Liver (tissue), 8 donors: ENCODE measurements at regions not wholly inside any gene's neighbourhood (a gene's known extent, or its start where the extent isn't known, plus 50 kb on each side); places are given as distances from the start of the nearest gene placed in this dataset.

ENCODE experiments used
- DNase-seq: peaks from one replicate; pipeline ENCODE4 v3.0.0-alpha.2; 2017; ENCODE audit warnings: low spot score
- H3K27ac ChIP-seq, 2 donors: one replicate each; pipeline ENCODE4 v1.7.0; 2013; ENCODE audit warnings: inconsistent platforms in 2 of 2, low read length in 2 of 2, control low read depth in 1 of 2, low read depth in 1 of 2, mild to moderate bottlenecking in 1 of 2
- H3K27me3 ChIP-seq, 4 donors: one replicate each; pipeline versions ENCODE4 v1.6.1 to v1.7.0; 2013; ENCODE audit warnings: low read length in 3 of 4, inconsistent platforms in 1 of 4, mild to moderate bottlenecking in 1 of 4, moderate library complexity in 1 of 4; ENCODE audit not compliant: control insufficient read depth in 4 of 4, insufficient read depth in 4 of 4
- H3K36me3 ChIP-seq, 4 donors: one replicate each; pipeline versions ENCODE4 v1.6.1 to v1.7.0; 2013; ENCODE audit warnings: low read length in 3 of 4, mild to moderate bottlenecking in 3 of 4, low read depth in 1 of 4, moderate library complexity in 1 of 4; ENCODE audit not compliant: control insufficient read depth in 4 of 4, insufficient read depth in 3 of 4
- H3K4me1 ChIP-seq, 4 donors: one replicate each; pipeline versions ENCODE4 v1.6.1 to v1.7.0; 2013; ENCODE audit warnings: low read length in 3 of 4, mild to moderate bottlenecking in 3 of 4, moderate library complexity in 1 of 4; ENCODE audit not compliant: control insufficient read depth in 4 of 4, insufficient read depth in 4 of 4
- H3K4me3 ChIP-seq, 3 donors: one replicate each; pipeline versions ENCODE4 v1.6.1 to v1.7.0; 2013; ENCODE audit warnings: low read length in 3 of 3, control low read depth in 1 of 3, low read depth in 1 of 3, mild to moderate bottlenecking in 1 of 3
- H3K9ac ChIP-seq, 2 donors: one replicate each; pipeline ENCODE4 v1.7.0; 2013; ENCODE audit warnings: low read length in 2 of 2, mild to moderate bottlenecking in 2 of 2, moderate library complexity in 2 of 2, control low read depth in 1 of 2, low read depth in 1 of 2
- H3K9me3 ChIP-seq, 4 donors: one replicate each; pipeline versions ENCODE4 v1.6.1 to v1.7.0; 2013; ENCODE audit warnings: low read length in 3 of 4; ENCODE audit not compliant: control insufficient read depth in 4 of 4
- EGR1 ChIP-seq, 2 donors: IDR thresholded peaks; 2 replicates each; pipeline ENCODE4 v1.6.1; 2016 to 2018; ENCODE audit warnings: antibody characterized with exemption in 2 of 2, low read depth in 2 of 2
- FOXA1 ChIP-seq: IDR thresholded peaks from 2 replicates; pipeline ENCODE4 v1.6.1; 2016; ENCODE audit warnings: antibody characterized with exemption
- FOXA2 ChIP-seq: IDR thresholded peaks from 2 replicates; pipeline ENCODE4 v1.6.1; 2016; ENCODE audit warnings: antibody characterized with exemption
- GABPA ChIP-seq, 2 donors: IDR thresholded peaks in 1 of 2; conservative IDR thresholded peaks in 1 of 2; 2 replicates each; pipeline ENCODE4 v1.6.1; 2016; ENCODE audit warnings: antibody characterized with exemption in 2 of 2, mild to moderate bottlenecking in 1 of 2, moderate library complexity in 1 of 2
- HNF4A ChIP-seq, 2 donors: conservative IDR thresholded peaks; 2 replicates each; pipeline ENCODE4 v1.6.1; 2016; ENCODE audit warnings: antibody characterized with exemption in 2 of 2, mild to moderate bottlenecking in 2 of 2
- HNF4G ChIP-seq: IDR thresholded peaks from 2 replicates; pipeline ENCODE4 v1.6.1; 2016; ENCODE audit warnings: antibody characterized with exemption
- JUND ChIP-seq, 2 donors: IDR thresholded peaks; 2 replicates each; pipeline ENCODE4 v1.6.1; 2016; ENCODE audit warnings: antibody characterized with exemption in 2 of 2
- NR2F2 ChIP-seq: IDR thresholded peaks from 2 replicates; pipeline ENCODE4 v1.6.1; 2016; ENCODE audit warnings: antibody characterized with exemption
- RAD21 ChIP-seq, 2 donors: IDR thresholded peaks; 2 replicates each; pipeline ENCODE4 v1.6.1; 2016; ENCODE audit warnings: antibody characterized with exemption in 2 of 2, mild to moderate bottlenecking in 2 of 2
- RXRA ChIP-seq, 2 donors: IDR thresholded peaks; 2 replicates each; pipeline ENCODE4 v1.6.1; 2017 to 2018; ENCODE audit warnings: antibody characterized with exemption in 2 of 2, mild to moderate bottlenecking in 1 of 2
- SP1 ChIP-seq: IDR thresholded peaks from 2 replicates; pipeline ENCODE4 v1.6.1; 2018; ENCODE audit warnings: antibody characterized with exemption, mild to moderate bottlenecking
- TAF1 ChIP-seq: conservative IDR thresholded peaks from 2 replicates; pipeline ENCODE4 v1.6.1; 2016; ENCODE audit warnings: antibody characterized with exemption, mild to moderate bottlenecking
- YY1 ChIP-seq: IDR thresholded peaks from 2 replicates; pipeline ENCODE4 v1.6.1; 2016; ENCODE audit warnings: antibody characterized with exemption, mild to moderate bottlenecking
- WGBS: extraction: QIAGEN DNeasy Blood & Tissue Kit; methylation state at CpG from one replicate; pipeline ENCODE4 v1.1.7; 2013; 5-methylcytosine and 5-hydroxymethylcytosine counted together
- TF ChIP-seq, protein P1 (sequence below): IDR thresholded peaks from 2 replicates; pipeline ENCODE4 v1.6.1; 2016; ENCODE audit warnings: antibody characterized with exemption
- TF ChIP-seq, protein P2 (sequence below): fragments of 150-350 bp; IDR thresholded peaks from 2 replicates; pipeline ENCODE4 v1.5.1; 2017; ENCODE audit warnings: improper control_type of control experiment, low read depth, low read length; ENCODE audit not compliant: missing input control
- TF ChIP-seq, protein P3 (sequence below): IDR thresholded peaks from 2 replicates; pipeline ENCODE4 v1.6.1; 2016; ENCODE audit warnings: antibody characterized with exemption
- TF ChIP-seq, protein P4 (sequence below): IDR thresholded peaks from 2 replicates; pipeline ENCODE4 v1.6.1; 2016; ENCODE audit warnings: antibody characterized with exemption, mild to moderate bottlenecking
- TF ChIP-seq, protein P5 (sequence below): IDR thresholded peaks from 2 replicates; pipeline ENCODE4 v1.6.1; 2016; ENCODE audit warnings: antibody characterized with exemption
- donor health status: healthy.
- donor health status: healthy.
- donor health status: healthy.
- donor health status: healthy.
- donor health status: healthy.

DNA sequence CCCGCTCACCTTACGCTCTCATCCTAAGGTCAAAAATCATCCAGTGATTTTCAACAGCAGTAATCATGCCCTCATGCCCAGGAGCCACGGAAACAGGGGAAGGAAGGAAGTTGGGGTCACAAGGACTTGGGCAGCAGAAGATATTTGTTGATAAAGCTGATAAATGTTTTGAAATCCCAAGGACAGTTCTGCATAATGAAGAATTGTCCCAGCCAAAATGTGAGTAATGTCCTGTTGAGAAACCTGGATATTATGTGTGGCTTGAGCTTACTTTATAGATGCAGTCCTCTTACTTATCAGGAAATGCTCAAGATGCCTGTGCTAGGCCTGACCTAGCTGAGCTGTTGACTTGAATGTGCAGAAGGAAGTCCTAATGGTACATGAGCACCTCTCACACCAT lies 263.0 kb upstream of the ZFP42 start:
- no peak for DNase-seq
- H3K36me3 ChIP-seq, result no peaks in the 10 kb centered on the region
- no peak overlapping the region for H3K27ac ChIP-seq
- H3K9me3 ChIP-seq, result peaks cover 1 to 10% (median 2%) of the 10 kb centered on the region in 4 donors
- no peak overlapping the region for H3K4me3 ChIP-seq
- no peaks in the 10 kb centered on the region for H3K4me1 ChIP-seq
- 67% methylated on average over 3 of the region's 3 CpGs for WGBS
- no peak overlapping the region for H3K9ac ChIP-seq
- H3K27me3 ChIP-seq, result no peaks in the 10 kb centered on the region
- no peak for TF ChIP-seq TAF1
- no peak for TF ChIP-seq SP1
- TF ChIP-seq JUND (IDR thresholded peaks at IDR 0.05), result no peak
- TF ChIP-seq, protein P1, sequence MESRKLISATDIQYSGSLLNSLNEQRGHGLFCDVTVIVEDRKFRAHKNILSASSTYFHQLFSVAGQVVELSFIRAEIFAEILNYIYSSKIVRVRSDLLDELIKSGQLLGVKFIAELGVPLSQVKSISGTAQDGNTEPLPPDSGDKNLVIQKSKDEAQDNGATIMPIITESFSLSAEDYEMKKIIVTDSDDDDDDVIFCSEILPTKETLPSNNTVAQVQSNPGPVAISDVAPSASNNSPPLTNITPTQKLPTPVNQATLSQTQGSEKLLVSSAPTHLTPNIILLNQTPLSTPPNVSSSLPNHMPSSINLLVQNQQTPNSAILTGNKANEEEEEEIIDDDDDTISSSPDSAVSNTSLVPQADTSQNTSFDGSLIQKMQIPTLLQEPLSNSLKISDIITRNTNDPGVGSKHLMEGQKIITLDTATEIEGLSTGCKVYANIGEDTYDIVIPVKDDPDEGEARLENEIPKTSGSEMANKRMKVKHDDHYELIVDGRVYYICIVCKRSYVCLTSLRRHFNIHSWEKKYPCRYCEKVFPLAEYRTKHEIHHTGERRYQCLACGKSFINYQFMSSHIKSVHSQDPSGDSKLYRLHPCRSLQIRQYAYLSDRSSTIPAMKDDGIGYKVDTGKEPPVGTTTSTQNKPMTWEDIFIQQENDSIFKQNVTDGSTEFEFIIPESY, result no peak
- TF ChIP-seq, protein P2, sequence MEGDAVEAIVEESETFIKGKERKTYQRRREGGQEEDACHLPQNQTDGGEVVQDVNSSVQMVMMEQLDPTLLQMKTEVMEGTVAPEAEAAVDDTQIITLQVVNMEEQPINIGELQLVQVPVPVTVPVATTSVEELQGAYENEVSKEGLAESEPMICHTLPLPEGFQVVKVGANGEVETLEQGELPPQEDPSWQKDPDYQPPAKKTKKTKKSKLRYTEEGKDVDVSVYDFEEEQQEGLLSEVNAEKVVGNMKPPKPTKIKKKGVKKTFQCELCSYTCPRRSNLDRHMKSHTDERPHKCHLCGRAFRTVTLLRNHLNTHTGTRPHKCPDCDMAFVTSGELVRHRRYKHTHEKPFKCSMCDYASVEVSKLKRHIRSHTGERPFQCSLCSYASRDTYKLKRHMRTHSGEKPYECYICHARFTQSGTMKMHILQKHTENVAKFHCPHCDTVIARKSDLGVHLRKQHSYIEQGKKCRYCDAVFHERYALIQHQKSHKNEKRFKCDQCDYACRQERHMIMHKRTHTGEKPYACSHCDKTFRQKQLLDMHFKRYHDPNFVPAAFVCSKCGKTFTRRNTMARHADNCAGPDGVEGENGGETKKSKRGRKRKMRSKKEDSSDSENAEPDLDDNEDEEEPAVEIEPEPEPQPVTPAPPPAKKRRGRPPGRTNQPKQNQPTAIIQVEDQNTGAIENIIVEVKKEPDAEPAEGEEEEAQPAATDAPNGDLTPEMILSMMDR, result no peak
- no peak for TF ChIP-seq RAD21 (IDR thresholded peaks at IDR 0.05)
- TF ChIP-seq YY1, result no peak
- no peak for TF ChIP-seq HNF4G
- no peak for TF ChIP-seq RXRA (IDR thresholded peaks at IDR 0.05)
- TF ChIP-seq EGR1 (IDR thresholded peaks at IDR 0.05; ENCODE audit: low read depth in 2 of 2), result no peak
- TF ChIP-seq, protein P3, sequence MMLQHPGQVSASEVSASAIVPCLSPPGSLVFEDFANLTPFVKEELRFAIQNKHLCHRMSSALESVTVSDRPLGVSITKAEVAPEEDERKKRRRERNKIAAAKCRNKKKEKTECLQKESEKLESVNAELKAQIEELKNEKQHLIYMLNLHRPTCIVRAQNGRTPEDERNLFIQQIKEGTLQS, result no peak
- TF ChIP-seq, protein P4, sequence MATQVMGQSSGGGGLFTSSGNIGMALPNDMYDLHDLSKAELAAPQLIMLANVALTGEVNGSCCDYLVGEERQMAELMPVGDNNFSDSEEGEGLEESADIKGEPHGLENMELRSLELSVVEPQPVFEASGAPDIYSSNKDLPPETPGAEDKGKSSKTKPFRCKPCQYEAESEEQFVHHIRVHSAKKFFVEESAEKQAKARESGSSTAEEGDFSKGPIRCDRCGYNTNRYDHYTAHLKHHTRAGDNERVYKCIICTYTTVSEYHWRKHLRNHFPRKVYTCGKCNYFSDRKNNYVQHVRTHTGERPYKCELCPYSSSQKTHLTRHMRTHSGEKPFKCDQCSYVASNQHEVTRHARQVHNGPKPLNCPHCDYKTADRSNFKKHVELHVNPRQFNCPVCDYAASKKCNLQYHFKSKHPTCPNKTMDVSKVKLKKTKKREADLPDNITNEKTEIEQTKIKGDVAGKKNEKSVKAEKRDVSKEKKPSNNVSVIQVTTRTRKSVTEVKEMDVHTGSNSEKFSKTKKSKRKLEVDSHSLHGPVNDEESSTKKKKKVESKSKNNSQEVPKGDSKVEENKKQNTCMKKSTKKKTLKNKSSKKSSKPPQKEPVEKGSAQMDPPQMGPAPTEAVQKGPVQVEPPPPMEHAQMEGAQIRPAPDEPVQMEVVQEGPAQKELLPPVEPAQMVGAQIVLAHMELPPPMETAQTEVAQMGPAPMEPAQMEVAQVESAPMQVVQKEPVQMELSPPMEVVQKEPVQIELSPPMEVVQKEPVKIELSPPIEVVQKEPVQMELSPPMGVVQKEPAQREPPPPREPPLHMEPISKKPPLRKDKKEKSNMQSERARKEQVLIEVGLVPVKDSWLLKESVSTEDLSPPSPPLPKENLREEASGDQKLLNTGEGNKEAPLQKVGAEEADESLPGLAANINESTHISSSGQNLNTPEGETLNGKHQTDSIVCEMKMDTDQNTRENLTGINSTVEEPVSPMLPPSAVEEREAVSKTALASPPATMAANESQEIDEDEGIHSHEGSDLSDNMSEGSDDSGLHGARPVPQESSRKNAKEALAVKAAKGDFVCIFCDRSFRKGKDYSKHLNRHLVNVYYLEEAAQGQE, result no peak
- TF ChIP-seq NR2F2, result no peak
- no peak for TF ChIP-seq HNF4A (conservative IDR thresholded peaks at IDR 0.05)
- TF ChIP-seq GABPA (IDR thresholded peaks at IDR 0.05 in 1 of 2, conservative IDR thresholded peaks at IDR 0.05 in 1 of 2), result no peak
- no peak for TF ChIP-seq FOXA1
- TF ChIP-seq, protein P5, sequence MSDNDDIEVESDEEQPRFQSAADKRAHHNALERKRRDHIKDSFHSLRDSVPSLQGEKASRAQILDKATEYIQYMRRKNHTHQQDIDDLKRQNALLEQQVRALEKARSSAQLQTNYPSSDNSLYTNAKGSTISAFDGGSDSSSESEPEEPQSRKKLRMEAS, result no peak
- TF ChIP-seq FOXA2, result no peak
